ENCODE measurements at regions not wholly inside any gene's neighbourhood (a gene's known extent, or its start where the extent isn't known, plus 50 kb on each side); places are given as distances from the start of the nearest gene placed in this dataset.

GRCh38 chr18:55777666-55778304 is 189.8 kb upstream of the TCF4 start:
- H3K4me3 ChIP-seq (ENCODE audit: low read depth, low read length), result no peak overlapping the region
- no peak for TF ChIP-seq CTCF (IDR thresholded peaks at IDR 0.05; ENCODE audit: control insufficient read depth, extremely low read depth, insufficient read depth)
- no peak for DNase-seq (ENCODE audit: low read depth)

- no peak overlapping the region for H3K4me3 ChIP-seq (ENCODE audit: low read depth, low read length)
- no peak for DNase-seq (ENCODE audit: low read depth)
- TF ChIP-seq CTCF (IDR thresholded peaks at IDR 0.05; ENCODE audit: control insufficient read depth, extremely low read depth, insufficient read depth), result no peak
Observed at GRCh38 chr18:55775972-55776371, 188.0 kb upstream of the TCF4 start.

- no peak overlapping the region for H3K4me3 ChIP-seq (ENCODE audit: low read depth, low read length)
- no peak for DNase-seq (ENCODE audit: low read depth)
- TF ChIP-seq CTCF (IDR thresholded peaks at IDR 0.05; ENCODE audit: control insufficient read depth, extremely low read depth, insufficient read depth), result no peak
Observed at GRCh38 chr18:55774505-55774904, 186.5 kb upstream of the TCF4 start.

- no peak for DNase-seq (ENCODE audit: low read depth)
- no peak overlapping the region for H3K4me3 ChIP-seq (ENCODE audit: low read depth, low read length)
- TF ChIP-seq CTCF (IDR thresholded peaks at IDR 0.05; ENCODE audit: control insufficient read depth, extremely low read depth, insufficient read depth), result no peak
Observed at GRCh38 chr18:55768255-55768654, 180.3 kb upstream of the TCF4 start.

- no peak overlapping the region for H3K4me3 ChIP-seq (ENCODE audit: low read depth, low read length)
- TF ChIP-seq CTCF (IDR thresholded peaks at IDR 0.05; ENCODE audit: control insufficient read depth, extremely low read depth, insufficient read depth), result no peak
- no peak for DNase-seq (ENCODE audit: low read depth)
Observed at GRCh38 chr18:55764386-55764785, 176.4 kb upstream of the TCF4 start.

- no peak for TF ChIP-seq CTCF (IDR thresholded peaks at IDR 0.05; ENCODE audit: control insufficient read depth, extremely low read depth, insufficient read depth)
- H3K4me3 ChIP-seq (ENCODE audit: low read depth, low read length), result no peak overlapping the region
- DNase-seq (ENCODE audit: low read depth), result no peak
Observed at GRCh38 chr18:55763805-55764204, 175.8 kb upstream of the TCF4 start.

GRCh38 chr18:55763298-55763697 is 175.3 kb upstream of the TCF4 start:
- no peak for TF ChIP-seq CTCF (IDR thresholded peaks at IDR 0.05; ENCODE audit: control insufficient read depth, extremely low read depth, insufficient read depth)
- no peak for DNase-seq (ENCODE audit: low read depth)
- no peak overlapping the region for H3K4me3 ChIP-seq (ENCODE audit: low read depth, low read length)

Data from LNCaP clone FGC (cell line).